SK-N-SH treated with all-trans-retinoic acid at 6 μM for 48 hours (cell line): ENCODE measurements at regions not wholly inside any gene's neighbourhood (a gene's known extent, or its start where the extent isn't known, plus 50 kb on each side); places are given as distances from the start of the nearest gene placed in this dataset.

Experiments
- ATAC-seq: fragments of 200-7000 bp; cut with Tn5 transposase; 3 replicates; pipeline ENCODE4 v1.9.1; 2020; ENCODE audit warnings: mild to moderate bottlenecking, moderate library complexity
- BACH2 ChIP-seq: fragments of 250-450 bp; sonication (Bioruptor Pico); IDR thresholded peaks from 2 replicates; pipeline ENCODE4 v1.9.0; 2021; ENCODE audit warnings: mild to moderate bottlenecking, borderline replicate concordance
- CSDC2 ChIP-seq: fragments of 250-450 bp; sonication (Bioruptor Pico); IDR thresholded peaks from 2 replicates; pipeline ENCODE4 v1.5.0; 2020; ENCODE audit warnings: mild to moderate bottlenecking, moderate library complexity
- ESRRG ChIP-seq: fragments of 250-450 bp; sonication (Bioruptor Pico); IDR thresholded peaks from 2 replicates; pipeline ENCODE4 v1.6.1; 2021; ENCODE audit warnings: mild to moderate bottlenecking
- GLIS3 ChIP-seq: fragments of 250-450 bp; sonication (Bioruptor Pico); IDR thresholded peaks from 2 replicates; pipeline ENCODE4 v1.5.0; 2020; ENCODE audit warnings: mild to moderate bottlenecking, moderate library complexity
- OSR1 ChIP-seq: fragments of 250-450 bp; sonication (Bioruptor Pico); IDR thresholded peaks from 2 replicates; pipeline ENCODE4 v1.8.0; 2022; ENCODE audit warnings: moderate library complexity, mild to moderate bottlenecking, inconsistent platforms
- PATZ1 ChIP-seq: fragments of 250-450 bp; sonication (Bioruptor Pico); IDR thresholded peaks from 2 replicates; pipeline ENCODE4 v1.8.0; 2020; ENCODE audit warnings: mild to moderate bottlenecking, moderate library complexity, borderline replicate concordance
- PPARA ChIP-seq: fragments of 250-450 bp; sonication (Bioruptor Pico); IDR thresholded peaks from 2 replicates; pipeline ENCODE4 v1.5.0; 2020; ENCODE audit warnings: mild to moderate bottlenecking, borderline replicate concordance
- SNAI2 ChIP-seq: fragments of 250-450 bp; sonication (Bioruptor Pico); IDR thresholded peaks from 2 replicates; pipeline ENCODE4 v1.5.0; 2020; ENCODE audit warnings: mild to moderate bottlenecking, moderate library complexity
- TCF4 ChIP-seq: fragments of 250-450 bp; sonication (Bioruptor Pico); IDR thresholded peaks from 2 replicates; pipeline ENCODE4 v1.8.0; 2021; ENCODE audit warnings: mild to moderate bottlenecking, moderate library complexity, borderline replicate concordance
- TOX ChIP-seq: fragments of 250-450 bp; sonication (Bioruptor Pico); IDR thresholded peaks from 2 replicates; pipeline ENCODE4 v1.8.0; 2021; ENCODE audit warnings: mild to moderate bottlenecking, moderate library complexity, borderline replicate concordance
- TSHZ2 ChIP-seq: fragments of 250-450 bp; sonication (Bioruptor Pico); IDR thresholded peaks from 2 replicates; pipeline ENCODE4 v1.5.0; 2020; ENCODE audit warnings: mild to moderate bottlenecking, moderate library complexity
- ZC3H10 ChIP-seq: fragments of 250-450 bp; sonication (Bioruptor Pico); IDR thresholded peaks from 2 replicates; pipeline ENCODE4 v1.5.1; 2021; ENCODE audit warnings: mild to moderate bottlenecking, moderate library complexity
- ZFP3 ChIP-seq: fragments of 250-450 bp; sonication (Bioruptor Pico); IDR thresholded peaks from 2 replicates; pipeline ENCODE4 v1.5.0; 2020; ENCODE audit warnings: mild to moderate bottlenecking, moderate library complexity
- ZFP30 ChIP-seq: fragments of 450-650 bp; formaldehyde crosslinking; IDR thresholded peaks from 2 replicates; pipeline ENCODE4 v1.5.0; 2022; ENCODE audit warnings: mild to moderate bottlenecking, moderate library complexity
- ZNF565 ChIP-seq: fragments of 450-650 bp; formaldehyde crosslinking; conservative IDR thresholded peaks from 2 replicates; pipeline ENCODE4 v1.5.0; 2020; ENCODE audit warnings: low read depth, mild to moderate bottlenecking, moderate library complexity
- ZNF70 ChIP-seq: fragments of 450-650 bp; formaldehyde crosslinking; IDR thresholded peaks from 2 replicates; pipeline ENCODE4 v1.5.0; 2020; ENCODE audit warnings: mild to moderate bottlenecking, moderate library complexity
- ZNF8 ChIP-seq: fragments of 450-650 bp; formaldehyde crosslinking; IDR thresholded peaks from 2 replicates; pipeline ENCODE4 v1.5.0; 2020; ENCODE audit warnings: mild to moderate bottlenecking, moderate library complexity
- TF ChIP-seq, protein P1 (sequence below): fragments of 250-450 bp; sonication (Bioruptor Pico); IDR thresholded peaks from 2 replicates; pipeline ENCODE4 v1.5.1; 2021; ENCODE audit warnings: mild to moderate bottlenecking, moderate library complexity
- TF ChIP-seq, protein P2 (sequence below): fragments of 250-450 bp; sonication (Bioruptor Pico); IDR thresholded peaks from 2 replicates; pipeline ENCODE4 v1.8.0; 2021; ENCODE audit warnings: low read depth, mild to moderate bottlenecking, moderate library complexity, borderline replicate concordance

GRCh38 chr6:9422138-9422537, 986.8 kb upstream of the SLC35B3 start:
- TF ChIP-seq, protein P1, sequence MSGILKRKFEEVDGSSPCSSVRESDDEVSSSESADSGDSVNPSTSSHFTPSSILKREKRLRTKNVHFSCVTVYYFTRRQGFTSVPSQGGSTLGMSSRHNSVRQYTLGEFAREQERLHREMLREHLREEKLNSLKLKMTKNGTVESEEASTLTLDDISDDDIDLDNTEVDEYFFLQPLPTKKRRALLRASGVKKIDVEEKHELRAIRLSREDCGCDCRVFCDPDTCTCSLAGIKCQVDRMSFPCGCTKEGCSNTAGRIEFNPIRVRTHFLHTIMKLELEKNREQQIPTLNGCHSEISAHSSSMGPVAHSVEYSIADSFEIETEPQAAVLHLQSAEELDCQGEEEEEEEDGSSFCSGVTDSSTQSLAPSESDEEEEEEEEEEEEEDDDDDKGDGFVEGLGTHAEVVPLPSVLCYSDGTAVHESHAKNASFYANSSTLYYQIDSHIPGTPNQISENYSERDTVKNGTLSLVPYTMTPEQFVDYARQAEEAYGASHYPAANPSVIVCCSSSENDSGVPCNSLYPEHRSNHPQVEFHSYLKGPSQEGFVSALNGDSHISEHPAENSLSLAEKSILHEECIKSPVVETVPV = no peak
- ATAC-seq = no peak

DNA sequence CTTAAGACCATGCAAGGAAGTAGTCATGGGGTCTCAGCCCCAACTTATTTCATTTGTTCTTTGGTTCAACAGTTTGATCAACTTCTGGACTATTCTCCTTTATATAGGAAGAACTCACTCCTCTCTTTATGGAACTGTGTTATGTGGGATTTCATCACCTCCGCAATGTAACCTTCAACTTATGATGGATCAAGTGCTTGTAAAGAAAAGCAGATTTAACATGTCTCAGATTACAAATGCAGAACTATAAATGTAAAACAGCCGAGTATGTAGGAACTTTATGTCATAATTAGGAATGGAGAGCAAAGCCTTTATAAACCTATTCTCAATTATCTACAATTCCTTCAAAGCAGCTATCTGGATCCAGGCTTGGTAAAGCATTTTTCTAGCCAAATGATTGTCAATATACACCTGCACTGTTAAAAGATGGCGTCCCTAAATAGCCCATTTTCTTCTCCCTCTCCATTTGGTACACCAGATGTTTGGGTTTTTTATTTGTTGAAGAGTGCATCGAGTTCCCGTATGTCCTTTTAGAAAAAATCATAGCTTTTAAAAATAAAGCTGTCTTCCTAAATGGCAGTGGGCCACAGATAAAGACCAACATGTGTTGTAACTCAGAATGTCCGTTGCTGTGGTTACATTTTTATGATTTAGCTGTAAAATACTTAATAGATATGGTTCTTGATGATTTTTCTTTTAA, 985.1 kb upstream of the SLC35B3 start:
- TF ChIP-seq ZFP3 (no peak), SNAI2 (CRISPR knock-in tag) (no peak), CSDC2 (CRISPR knock-in tag) (no peak), PPARA (no peak), TSHZ2 (CRISPR knock-in tag) (no peak), ZNF8 (CRISPR knock-in tag) (no peak), ESRRG (CRISPR knock-in tag) (no peak), GLIS3 (CRISPR knock-in tag) (no peak), ZFP30 (no peak), ZNF70 (CRISPR knock-in tag) (no peak), ZC3H10 (CRISPR knock-in tag) (no peak), BACH2 (CRISPR knock-in tag) (no peak)
- TF ChIP-seq, all 23 proteins: peak for 0
- ATAC-seq = no peak

DNA sequence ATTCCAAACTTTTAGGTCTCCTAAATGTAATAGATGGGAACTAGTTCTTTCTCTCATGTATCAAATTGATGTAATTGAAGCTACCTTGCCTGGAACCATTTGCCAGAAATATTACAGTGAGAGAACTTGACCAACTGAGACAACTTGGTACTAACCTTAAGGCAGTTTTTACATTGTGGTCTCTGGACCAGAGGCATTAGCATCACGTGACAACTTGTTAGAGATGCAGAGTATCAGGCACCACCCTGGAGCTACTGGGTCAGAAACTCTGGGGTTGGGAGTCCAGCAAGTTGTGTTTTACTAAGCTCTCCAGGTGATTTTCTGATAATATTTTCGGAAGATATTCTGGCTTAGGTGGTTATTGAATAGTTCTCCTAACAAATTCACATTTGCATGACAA, 982.1 kb upstream of the SLC35B3 start:
- TF ChIP-seq ZFP30 (no peak), TOX (CRISPR knock-in tag) (no peak), PPARA (no peak), ZNF565 (CRISPR knock-in tag) (no peak), ZC3H10 (CRISPR knock-in tag) (no peak), SNAI2 (CRISPR knock-in tag) (no peak), TCF4 (CRISPR knock-in tag) (no peak), GLIS3 (CRISPR knock-in tag) (no peak), ZFP3 (no peak), PATZ1 (CRISPR knock-in tag) (no peak), ESRRG (CRISPR knock-in tag) (no peak), OSR1 (no peak), CSDC2 (CRISPR knock-in tag) (no peak), ZNF70 (CRISPR knock-in tag) (no peak), TSHZ2 (CRISPR knock-in tag) (no peak), ZNF8 (CRISPR knock-in tag) (no peak)
- TF ChIP-seq, protein P2, sequence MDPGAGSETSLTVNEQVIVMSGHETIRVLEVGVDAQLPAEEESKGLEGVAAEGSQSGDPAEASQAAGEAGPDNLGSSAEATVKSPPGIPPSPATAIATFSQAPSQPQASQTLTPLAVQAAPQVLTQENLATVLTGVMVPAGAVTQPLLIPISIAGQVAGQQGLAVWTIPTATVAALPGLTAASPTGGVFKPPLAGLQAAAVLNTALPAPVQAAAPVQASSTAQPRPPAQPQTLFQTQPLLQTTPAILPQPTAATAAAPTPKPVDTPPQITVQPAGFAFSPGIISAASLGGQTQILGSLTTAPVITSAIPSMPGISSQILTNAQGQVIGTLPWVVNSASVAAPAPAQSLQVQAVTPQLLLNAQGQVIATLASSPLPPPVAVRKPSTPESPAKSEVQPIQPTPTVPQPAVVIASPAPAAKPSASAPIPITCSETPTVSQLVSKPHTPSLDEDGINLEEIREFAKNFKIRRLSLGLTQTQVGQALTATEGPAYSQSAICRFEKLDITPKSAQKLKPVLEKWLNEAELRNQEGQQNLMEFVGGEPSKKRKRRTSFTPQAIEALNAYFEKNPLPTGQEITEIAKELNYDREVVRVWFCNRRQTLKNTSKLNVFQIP (CRISPR knock-in tag) = no peak
- TF ChIP-seq, protein P1 = no peak
- ATAC-seq = no peak
